OCI-LY7 (cell line): ENCODE measurements at regions not wholly inside any gene's neighbourhood (a gene's known extent, or its start where the extent isn't known, plus 50 kb on each side); places are given as distances from the start of the nearest gene placed in this dataset.

Experiments used
- CTCF ChIP-seq: fragments of 200-600 bp; sonication (generic); conservative IDR thresholded peaks from 2 replicates; pipeline ENCODE4 v1.5.1; 2014; ENCODE audit warnings: mild to moderate bottlenecking, antibody characterized with exemption, low read length, moderate library complexity, mixed read lengths
- EZH2phosphoT487 ChIP-seq: fragments of 200-600 bp; sonication (generic); IDR thresholded peaks from 2 replicates; pipeline ENCODE4 v1.6.1; 2018; ENCODE audit warnings: low read depth, borderline replicate concordance, mild to moderate bottlenecking, mixed run types, antibody characterized with exemption, low read length, moderate library complexity, mixed read lengths

GRCh38 chr18:73121207-73121606 is 253.4 kb upstream of the NETO1 start:
- TF ChIP-seq CTCF (no peak), EZH2phosphoT487 (no peak)
